Keratinocyte (primary cell): ENCODE measurements at regions not wholly inside any gene's neighbourhood (a gene's known extent, or its start where the extent isn't known, plus 50 kb on each side); places are given as distances from the start of the nearest gene placed in this dataset.

Experiments used
- DNase-seq: peaks from one replicate; pipeline ENCODE4 v3.0.0-alpha.2; 2011; ENCODE audit warnings: low read depth, missing footprints, low spot score
- FAIRE-seq: peaks from 2 replicates; lab custom pipeline; 2011; peaks lifted over from hg19 to GRCh38; lab: Jason Lieb, UNC
- H2AFZ ChIP-seq: 2 replicates; pipeline ENCODE4 v1.6.0; 2012; ENCODE audit warnings: low read length, control low read depth, inconsistent platforms; ENCODE audit not compliant: control insufficient read depth
- H3K27ac ChIP-seq: 2 replicates; pipeline ENCODE4 v1.5.1; 2011; ENCODE audit warnings: low read length; ENCODE audit not compliant: control insufficient read depth, insufficient read depth
- H3K27me3 ChIP-seq: 3 replicates; pipeline ENCODE4 v1.6.0; 2011; ENCODE audit warnings: low read length; ENCODE audit not compliant: control insufficient read depth, insufficient read depth; ENCODE audit errors: extremely low read depth
- H3K36me3 ChIP-seq, 2 experiments: 2 replicates in 1 of 2; 3 replicates in 1 of 2; pipeline ENCODE4 v1.5.1; 2011; ENCODE audit warnings: low read length in 2 of 2, mild to moderate bottlenecking in 1 of 2; ENCODE audit not compliant: control insufficient read depth in 2 of 2, insufficient read depth in 2 of 2; ENCODE audit errors: extremely low read depth in 1 of 2
- H3K4me1 ChIP-seq: 3 replicates; pipeline ENCODE4 v1.5.1; 2011; ENCODE audit warnings: low read length; ENCODE audit not compliant: control insufficient read depth, insufficient read depth; ENCODE audit errors: extremely low read depth
- H3K4me2 ChIP-seq: 3 replicates; pipeline ENCODE4 v1.6.0; 2011; ENCODE audit warnings: low read depth, low read length; ENCODE audit not compliant: control insufficient read depth, insufficient read depth; ENCODE audit errors: extremely low read depth
- H3K4me3 ChIP-seq, 3 experiments: fragments of 200-600 bp in 1 of 3; sonication (generic) in 1 of 3; 2 replicates in 2 of 3; 3 replicates in 1 of 3; pipeline ENCODE4 v1.5.1; 2011 to 2016; ENCODE audit warnings: low read length in 3 of 3, mild to moderate bottlenecking in 3 of 3, control low read depth in 2 of 3, inconsistent platforms in 1 of 3, low read depth in 1 of 3, mixed read lengths in 1 of 3, mixed run types in 1 of 3, moderate library complexity in 1 of 3; ENCODE audit not compliant: control insufficient read depth in 2 of 3, insufficient read depth in 2 of 3; ENCODE audit errors: extremely low read depth in 1 of 3
- H3K79me2 ChIP-seq: 2 replicates; pipeline ENCODE4 v1.6.0; 2012; ENCODE audit warnings: low read length; ENCODE audit not compliant: control insufficient read depth, insufficient read depth
- H3K9ac ChIP-seq: 3 replicates; pipeline ENCODE4 v1.6.0; 2011; ENCODE audit warnings: low read length; ENCODE audit not compliant: control insufficient read depth, insufficient read depth; ENCODE audit errors: extremely low read depth
- H3K9me1 ChIP-seq: 3 replicates; pipeline ENCODE4 v1.6.0; 2011; ENCODE audit warnings: low read length; ENCODE audit not compliant: control insufficient read depth, insufficient read depth; ENCODE audit errors: extremely low read depth
- H3K9me3 ChIP-seq: 2 replicates; pipeline ENCODE4 v1.5.1; 2012; ENCODE audit warnings: low read depth, low read length; ENCODE audit not compliant: control insufficient read depth
- H4K20me1 ChIP-seq: 3 replicates; pipeline ENCODE4 v1.6.0; 2011; ENCODE audit warnings: low read length; ENCODE audit not compliant: control insufficient read depth, insufficient read depth; ENCODE audit errors: extremely low read depth
- CTCF ChIP-seq, 3 experiments: IDR thresholded peaks in 1 of 3; conservative IDR thresholded peaks in 1 of 3; optimal IDR thresholded peaks in 1 of 3; 2 replicates in 2 of 3; 3 replicates in 1 of 3; pipeline versions ENCODE3 to v1.5.1; 2011; ENCODE audit warnings: low read length in 3 of 3, mild to moderate bottlenecking in 3 of 3, moderate library complexity in 2 of 3, control low read depth in 1 of 3, inconsistent platforms in 1 of 3; ENCODE audit not compliant: insufficient read depth in 2 of 3; ENCODE audit errors: extremely low read depth in 1 of 3
- EZH2 ChIP-seq: IDR thresholded peaks from one replicate; pipeline ENCODE4 v1.6.1; 2012; ENCODE audit warnings: inconsistent platforms, mild to moderate bottlenecking, low read length, moderate library complexity
- dilution Hi-C: fragments of 300-500 bp; cut with MboI; formaldehyde crosslinking; loops from one replicate; pipeline ENCODE4 v1.7.0; 2020; ENCODE audit warnings: low sequenced_read_pairs; ENCODE audit not compliant: extremely low pct_ligation_motif_present

- Histone ChIP-seq H2AFZ (no peak overlapping the region), H3K4me3 (no peak overlapping the region), H3K9ac (no peak overlapping the region), H3K36me3 (no peaks in the 10 kb centered on the region), H3K79me2 (no peaks in the 10 kb centered on the region), H3K27ac (no peak overlapping the region), H3K4me1 (no peaks in the 10 kb centered on the region), H4K20me1 (no peaks in the 10 kb centered on the region), H3K9me1 (no peaks in the 10 kb centered on the region), H3K27me3 (no peaks in the 10 kb centered on the region), H3K4me2 (no peak overlapping the region), H3K9me3 (no peaks in the 10 kb centered on the region)
- FAIRE-seq = no peak
- dilution Hi-C loops = no loop called here
- TF ChIP-seq CTCF (optimal IDR thresholded peaks at IDR 0.05 in 1 of 3, IDR thresholded peaks at IDR 0.05 in 1 of 3, conservative IDR thresholded peaks at IDR 0.05 in 1 of 3; ENCODE audit: extremely low read depth in 1 of 3, insufficient read depth in 2 of 3, low read length in 3 of 3) (no peak), EZH2 (no peak)
- DNase-seq = no peak
These were observed 103.5 kb upstream of the AKAP13 start for GRCh38 chr15:85276921-85277320.

- no peaks in the 10 kb centered on the region for H3K9me3 ChIP-seq
- no peak for TF ChIP-seq EZH2
- no peak for TF ChIP-seq CTCF (optimal IDR thresholded peaks at IDR 0.05 in 1 of 3, IDR thresholded peaks at IDR 0.05 in 1 of 3, conservative IDR thresholded peaks at IDR 0.05 in 1 of 3; ENCODE audit: extremely low read depth in 1 of 3, insufficient read depth in 2 of 3, low read length in 3 of 3)
- no peak overlapping the region for H2AFZ ChIP-seq
- H3K4me2 ChIP-seq = no peak overlapping the region
- no peak overlapping the region for H3K9ac ChIP-seq
- no peaks in the 10 kb centered on the region for H3K36me3 ChIP-seq
- no peaks in the 10 kb centered on the region for H4K20me1 ChIP-seq
- no peak overlapping the region for H3K4me3 ChIP-seq
- H3K4me1 ChIP-seq = no peaks in the 10 kb centered on the region
- no peak overlapping the region for H3K27ac ChIP-seq
- DNase-seq (no peak), FAIRE-seq (no peak)
- H3K9me1 ChIP-seq = no peaks in the 10 kb centered on the region
- H3K27me3 ChIP-seq = no peaks in the 10 kb centered on the region
- no peaks in the 10 kb centered on the region for H3K79me2 ChIP-seq
- dilution Hi-C loops = no loop called here
These were observed 102.5 kb upstream of the AKAP13 start for GRCh38 chr15:85277847-85278370.
